HG03432 (cell line): ENCODE measurements at regions not wholly inside any gene's neighbourhood (a gene's known extent, or its start where the extent isn't known, plus 50 kb on each side); places are given as distances from the start of the nearest gene placed in this dataset.
"Not testable (repeated sequence)": the region's sequence is repeated elsewhere in the genome, so short reads cannot be mapped to it uniquely, and the experiment has no call there.

Experiments
- ATAC-seq: cut with Tn5 transposase; IDR thresholded peaks from one replicate; pipeline ENCODE4 v1.9.1; 2021; ENCODE audit warnings: mild to moderate bottlenecking, moderate library complexity; ENCODE audit not compliant: unreplicated experiment

- no peak for ATAC-seq
Measured at GRCh38 chr13:73816702-73817101, 317.5 kb downstream of the KLF12 start.

- ATAC-seq, result no peak
Measured at GRCh38 chr13:73815796-73816195, 318.4 kb downstream of the KLF12 start.

GRCh38 chr13:73810647-73811046 is 323.6 kb downstream of the KLF12 start:
- ATAC-seq, result no peak

- ATAC-seq, result no peak
Measured at GRCh38 chr13:73809561-73809960, 324.6 kb downstream of the KLF12 start.

GRCh38 chr13:73808318-73808717 is 325.9 kb downstream of the KLF12 start:
- ATAC-seq, result no peak

GRCh38 chr13:73805326-73805958 is 328.8 kb downstream of the KLF12 start:
- not testable (repeated sequence) for ATAC-seq

- ATAC-seq, result no peak
Measured at GRCh38 chr13:73803997-73804396, 330.2 kb downstream of the KLF12 start.

- ATAC-seq, result no peak
Measured at GRCh38 chr13:73800011-73800410, 334.2 kb downstream of the KLF12 start.

GRCh38 chr13:73794755-73795154 is 339.4 kb downstream of the KLF12 start:
- no peak for ATAC-seq

GRCh38 chr13:73793361-73793760 is 340.8 kb downstream of the KLF12 start:
- ATAC-seq, result no peak

- ATAC-seq, result no peak
Measured at GRCh38 chr13:73792796-73793195, 341.4 kb downstream of the KLF12 start.

GRCh38 chr13:73782450-73783449 is 351.5 kb downstream of the KLF12 start:
- ATAC-seq, result no peak

GRCh38 chr13:73781384-73781783 is 352.8 kb downstream of the KLF12 start:
- no peak for ATAC-seq

- ATAC-seq, result no peak
Measured at GRCh38 chr13:73779881-73780280, 354.3 kb downstream of the KLF12 start.

- ATAC-seq, result no peak
Measured at GRCh38 chr13:73778242-73778864, 355.9 kb downstream of the KLF12 start.

GRCh38 chr13:73777134-73777533 is 357.1 kb downstream of the KLF12 start:
- no peak for ATAC-seq

- ATAC-seq, result no peak
Measured at GRCh38 chr13:73776151-73776785, 357.9 kb downstream of the KLF12 start.

- no peak for ATAC-seq
Measured at GRCh38 chr13:73773168-73773549, 361.0 kb downstream of the KLF12 start.

- ATAC-seq, result no peak
Measured at GRCh38 chr13:73772449-73773167, 361.6 kb downstream of the KLF12 start.

- ATAC-seq, result peak; percentile 34
Measured at GRCh38 chr13:73767747-73768315, 366.4 kb downstream of the KLF12 start.
